ENCODE measurements at regions not wholly inside any gene's neighbourhood (a gene's known extent, or its start where the extent isn't known, plus 50 kb on each side); places are given as distances from the start of the nearest gene placed in this dataset.
"Not testable (repeated sequence)": the region's sequence is repeated elsewhere in the genome, so short reads cannot be mapped to it uniquely, and the experiment has no call there.

DNA sequence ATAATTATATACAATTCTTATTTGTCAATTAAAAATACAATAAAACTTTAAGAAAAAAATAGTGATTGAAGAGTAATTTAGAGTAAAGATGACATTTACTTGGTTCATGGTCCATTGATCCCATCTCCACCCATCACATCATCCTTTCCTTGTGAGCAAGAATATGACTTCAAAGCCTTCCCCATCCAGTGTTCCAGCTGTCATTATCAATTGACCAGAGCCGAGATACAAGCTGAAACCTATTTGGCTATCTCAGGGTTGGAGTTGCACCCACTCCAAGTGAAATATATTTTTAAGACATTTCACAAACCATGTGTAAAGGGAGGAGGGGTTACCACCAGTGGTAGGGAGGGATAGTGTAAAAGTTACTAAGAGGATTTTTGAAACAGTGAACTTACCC lies 428.9 kb upstream of the C1orf87 start:
- no peak for DNase-seq

DNA sequence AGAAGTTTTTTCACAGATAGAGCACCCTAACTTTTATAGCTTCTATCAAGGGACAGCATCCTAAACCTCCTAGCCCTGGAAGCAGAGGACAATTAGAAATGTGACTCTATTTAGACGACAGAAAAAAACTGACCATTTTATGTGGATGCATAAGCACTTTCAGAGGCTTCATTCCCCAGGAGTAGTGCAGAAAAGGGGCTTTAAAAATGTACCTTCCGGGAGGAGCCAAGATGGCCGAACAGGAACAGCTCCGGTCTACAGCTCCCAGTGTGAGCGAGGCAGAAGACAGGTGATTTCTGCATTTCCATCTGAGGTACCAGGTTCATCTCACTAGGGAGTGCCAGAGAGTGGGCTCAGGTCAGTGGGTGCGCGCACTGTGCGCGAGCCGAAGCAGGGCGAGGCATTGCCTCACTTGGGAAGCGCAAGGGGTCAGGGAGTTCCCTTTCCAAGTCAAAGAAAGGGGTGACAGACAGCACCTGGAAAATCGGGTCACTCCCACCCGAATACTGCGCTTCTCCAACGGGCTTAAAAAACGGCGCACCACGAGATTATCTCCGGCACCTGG lies 416.4 kb upstream of the C1orf87 start:
- not testable (repeated sequence) for DNase-seq

- no peak for DNase-seq
These were observed 415.3 kb upstream of the C1orf87 start for GRCh38 chr1:60488847-60489246.

DNA sequence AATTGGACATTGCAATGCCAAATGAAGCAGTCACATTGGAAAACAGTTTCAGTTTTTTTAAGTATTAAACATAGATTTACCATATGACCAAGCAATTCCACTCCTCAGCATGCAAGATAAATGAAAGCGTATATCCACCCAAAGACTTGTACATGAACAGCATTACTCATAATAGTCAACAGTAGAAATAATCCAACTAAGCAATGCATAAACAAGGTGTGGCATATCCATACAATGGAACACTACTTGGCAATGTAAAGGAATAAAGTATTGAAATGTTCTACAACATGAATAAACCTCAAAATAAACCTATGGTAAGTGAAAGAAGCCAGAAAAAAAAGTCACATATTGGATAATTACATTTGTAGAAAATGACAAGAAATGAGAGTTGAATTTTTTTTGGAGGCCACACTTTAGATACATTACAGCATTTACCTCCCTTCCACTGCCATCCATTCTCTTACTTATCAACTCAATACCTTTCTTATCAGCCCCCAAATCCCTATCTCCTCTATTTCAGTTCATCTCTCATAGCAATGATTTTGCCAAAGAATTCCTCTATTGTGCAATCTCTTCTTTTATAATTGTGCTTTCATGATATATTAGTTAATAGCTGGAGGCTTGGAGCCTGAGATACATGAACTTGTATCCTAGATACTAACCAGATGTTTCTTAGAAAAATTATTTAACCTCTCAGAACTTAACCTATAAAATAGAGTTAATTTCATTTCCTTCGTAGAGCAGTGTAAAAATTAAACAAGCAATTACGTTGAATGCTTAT lies 414.2 kb upstream of the C1orf87 start:
- no peak for DNase-seq

DNA sequence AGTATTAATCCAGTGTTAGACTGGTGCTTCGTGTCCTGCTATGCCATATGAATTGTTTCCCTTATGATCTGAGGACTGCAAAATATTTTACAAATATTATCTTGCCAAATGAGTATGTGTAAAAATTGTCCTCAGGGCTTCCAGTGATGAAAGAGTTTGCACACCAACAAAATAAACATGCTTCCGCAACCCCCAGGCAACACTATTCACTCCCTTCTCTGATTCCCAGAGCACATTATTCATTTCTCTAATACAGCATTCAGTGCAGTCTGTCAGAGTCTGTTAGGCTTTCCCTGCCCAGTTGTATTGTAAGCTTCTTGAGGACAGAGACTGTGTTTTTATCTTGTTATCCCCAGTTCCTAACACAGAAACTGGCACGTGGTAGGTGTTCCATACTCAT lies 409.9 kb upstream of the C1orf87 start:
- DNase-seq = no peak

DNA sequence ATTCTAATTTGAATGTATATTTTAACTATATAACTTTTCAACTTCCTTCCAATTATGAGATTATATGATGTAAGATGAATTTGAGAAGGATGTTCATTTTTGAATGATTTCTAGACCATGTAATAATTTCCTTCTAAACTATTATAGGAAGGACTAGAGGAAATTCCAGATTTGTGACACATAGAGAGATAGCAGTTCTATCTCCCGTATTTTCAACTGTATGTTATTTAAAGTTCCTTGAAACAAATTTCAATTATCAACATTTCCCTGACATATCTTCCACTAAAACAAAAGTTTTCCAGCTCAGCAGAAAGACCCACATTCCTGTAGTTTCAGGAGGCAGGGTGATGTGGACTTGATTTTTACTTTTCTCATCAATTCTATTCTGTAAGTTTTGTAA lies 396.7 kb upstream of the C1orf87 start:
- no peak for DNase-seq

- no peak for DNase-seq
These were observed 390.2 kb upstream of the C1orf87 start for GRCh38 chr1:60463786-60464185.

GRCh38 chr1:60463146-60463545 lies 389.6 kb upstream of the C1orf87 start:
- no peak for DNase-seq

DNA sequence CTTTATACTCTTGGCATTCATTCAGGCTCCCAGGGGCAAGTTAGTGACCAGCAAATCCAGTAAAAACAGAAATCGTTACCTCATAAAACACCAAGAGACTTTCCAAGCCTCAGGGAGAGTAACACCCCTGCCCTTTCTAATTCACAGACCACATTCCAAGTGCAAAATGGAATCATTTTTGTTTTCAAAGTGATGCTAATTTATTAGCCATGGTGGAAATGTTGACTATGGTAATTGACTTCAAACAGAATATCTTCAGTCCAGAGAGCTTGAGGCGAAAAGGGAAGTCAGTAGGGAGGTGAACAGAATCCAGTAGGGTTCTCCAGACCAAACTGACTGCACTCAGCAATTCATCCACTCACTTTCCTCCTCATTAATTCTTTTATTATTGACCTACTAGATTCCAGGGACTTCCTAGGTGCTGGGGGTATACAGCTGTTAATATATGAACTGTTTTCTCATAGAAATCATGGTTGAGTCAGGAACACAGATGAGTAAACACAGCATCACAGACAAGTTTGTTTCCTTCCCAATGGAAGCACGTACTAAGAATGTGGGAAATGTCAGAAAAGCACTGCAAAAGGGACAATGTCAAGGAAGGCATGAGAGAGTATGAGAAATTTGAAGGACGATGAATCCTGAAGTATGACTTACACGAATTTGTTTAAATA lies 388.5 kb upstream of the C1orf87 start:
- no peak for DNase-seq

GRCh38 chr1:60458111-60458510 lies 384.5 kb upstream of the C1orf87 start:
- no peak for DNase-seq

GRCh38 chr1:60449876-60450275 lies 376.3 kb upstream of the C1orf87 start:
- DNase-seq = no peak

DNA sequence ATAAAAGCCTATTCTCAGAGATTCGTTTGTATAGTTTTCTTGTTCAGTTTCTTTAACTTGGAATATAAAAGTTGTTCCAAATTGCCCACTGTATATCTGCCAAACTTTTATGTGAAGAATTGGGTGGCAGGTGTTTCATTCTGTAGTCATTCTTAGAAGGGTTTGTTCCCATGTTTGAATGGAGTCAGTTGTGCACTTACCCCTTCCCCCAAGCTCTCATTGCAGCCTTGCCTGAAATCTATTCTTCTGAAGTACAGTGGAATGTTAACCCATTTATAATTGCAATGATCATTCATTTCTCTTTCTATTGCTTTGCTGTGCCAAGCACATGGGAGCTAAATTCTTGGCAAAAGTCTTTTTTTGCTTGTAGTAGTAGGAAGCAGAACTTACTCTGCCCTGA lies 375.3 kb upstream of the C1orf87 start:
- DNase-seq = peak in 1 of 2 experiments; percentile 41

DNA sequence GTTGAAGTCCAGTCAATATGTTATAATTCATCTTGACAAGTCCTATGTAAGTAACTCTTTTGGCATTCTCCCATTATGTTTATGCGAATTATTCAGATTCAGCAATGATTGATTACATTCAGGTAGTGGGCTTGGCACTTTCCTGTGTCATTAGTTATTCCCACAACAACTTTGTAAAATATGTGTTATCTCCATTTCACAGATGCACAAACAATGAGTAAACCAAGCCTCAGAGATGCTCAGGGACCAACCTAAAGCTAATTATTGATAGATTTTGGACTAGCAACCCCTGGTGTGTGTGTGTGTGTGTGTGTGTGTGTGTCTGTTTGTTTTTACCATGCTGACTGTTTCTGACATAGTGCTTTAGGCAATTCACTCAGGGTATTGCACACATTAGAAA lies 371.1 kb upstream of the C1orf87 start:
- DNase-seq = no peak

DNA sequence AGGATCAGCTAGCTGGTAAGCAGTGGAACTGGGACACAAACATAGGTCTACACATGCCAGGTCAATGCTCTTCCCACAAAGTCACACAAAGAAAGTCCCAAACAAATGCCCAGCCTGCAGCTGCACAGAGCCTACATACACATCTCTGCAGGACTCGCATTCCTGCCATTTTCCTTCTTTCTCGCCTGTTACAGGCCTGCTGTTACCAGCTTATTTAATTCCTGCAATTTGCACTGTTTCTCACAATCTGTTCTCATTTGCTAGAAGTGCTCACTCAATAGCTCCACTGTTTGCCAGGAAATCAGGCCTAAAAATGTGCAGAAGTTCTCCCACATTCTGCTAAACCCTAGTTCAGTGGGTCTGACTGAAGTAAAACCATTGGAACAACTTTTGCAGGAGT lies 362.6 kb upstream of the C1orf87 start:
- no peak for DNase-seq

DNA sequence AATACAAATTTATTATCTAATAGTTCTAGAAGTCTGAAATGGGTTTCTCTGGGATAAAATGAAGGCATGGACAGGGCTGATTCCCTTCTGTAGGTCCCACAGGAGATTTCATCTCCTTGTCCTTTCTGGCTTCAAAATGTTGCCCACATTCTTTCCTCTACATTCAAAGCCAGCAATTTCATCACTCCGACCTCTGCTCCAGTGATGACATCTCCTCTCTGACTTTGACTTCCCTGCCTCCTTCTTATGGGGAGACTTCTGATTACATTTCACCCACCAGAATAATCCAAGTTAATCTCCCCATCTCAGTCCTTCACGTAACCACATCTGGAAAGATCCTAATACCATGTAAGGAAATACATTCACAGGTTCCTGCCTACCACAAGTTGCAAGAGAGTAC lies 358.0 kb upstream of the C1orf87 start:
- no peak for DNase-seq

- no peak for DNase-seq
These were observed 356.8 kb upstream of the C1orf87 start for GRCh38 chr1:60430375-60430774.

DNA sequence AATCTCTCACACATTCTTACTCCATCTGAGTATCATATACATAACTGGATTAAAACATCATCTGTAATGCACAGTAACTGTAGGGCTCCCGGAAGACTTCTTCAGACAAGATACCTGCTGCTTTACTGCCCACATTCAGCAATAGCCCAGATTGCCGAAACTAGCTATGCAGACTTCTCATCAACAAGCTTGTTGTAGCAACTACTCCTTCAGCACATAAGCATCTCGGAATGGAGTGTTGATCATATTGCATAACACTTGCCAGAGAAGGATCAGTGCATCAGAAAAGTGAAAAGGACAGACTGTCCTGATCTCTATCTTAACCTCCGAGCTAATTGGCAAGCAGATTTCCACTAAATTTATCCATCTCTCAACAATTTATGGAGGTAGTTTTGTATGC lies 354.6 kb upstream of the C1orf87 start:
- DNase-seq = no peak

- DNase-seq = no peak
These were observed 354.1 kb upstream of the C1orf87 start for GRCh38 chr1:60427701-60428100.

DNA sequence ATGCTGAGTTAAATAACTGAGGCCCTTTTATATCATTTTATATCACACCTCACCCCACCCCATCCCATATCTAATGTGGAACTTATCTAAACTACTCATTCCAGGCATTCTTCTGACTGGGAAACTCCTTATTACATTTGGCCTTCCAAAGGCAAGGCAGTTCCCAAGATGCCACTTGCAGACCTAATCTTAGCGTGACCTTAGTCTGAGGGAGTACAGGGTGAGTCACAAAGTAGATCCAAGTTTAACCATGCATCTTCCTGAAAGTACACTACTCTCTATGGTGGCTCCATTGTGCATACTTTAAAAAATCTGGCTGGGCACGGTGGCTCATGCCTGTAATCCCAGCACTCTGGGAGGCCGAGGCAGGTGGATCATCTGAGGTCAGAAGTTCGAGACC lies 353.6 kb upstream of the C1orf87 start:
- DNase-seq = no peak

DNA sequence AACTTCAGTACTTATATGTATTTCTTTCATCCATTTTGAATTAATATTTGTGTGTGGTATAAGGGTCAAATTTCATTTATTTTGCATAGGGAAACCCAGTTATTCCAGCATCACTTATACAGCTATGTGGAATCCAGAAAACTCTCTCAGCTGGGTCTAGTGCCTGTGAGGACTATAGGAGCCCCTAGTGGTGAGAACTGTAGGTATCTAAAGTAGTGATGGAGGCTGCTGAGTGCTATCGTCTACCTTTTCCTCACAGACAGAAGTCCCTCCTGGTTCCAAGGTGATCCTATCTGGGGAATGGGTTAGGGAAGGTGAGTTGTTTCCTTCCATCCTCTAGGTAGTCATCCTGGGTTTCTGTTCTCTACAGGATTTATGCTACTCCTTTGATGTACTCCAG lies 352.0 kb upstream of the C1orf87 start:
- peak in 1 of 2 experiments; percentile 41 for DNase-seq

GRCh38 chr1:60423146-60423780 lies 349.7 kb upstream of the C1orf87 start:
- DNase-seq = no peak

- no peak for DNase-seq
These were observed 348.4 kb upstream of the C1orf87 start for GRCh38 chr1:60421965-60422364.

DNA sequence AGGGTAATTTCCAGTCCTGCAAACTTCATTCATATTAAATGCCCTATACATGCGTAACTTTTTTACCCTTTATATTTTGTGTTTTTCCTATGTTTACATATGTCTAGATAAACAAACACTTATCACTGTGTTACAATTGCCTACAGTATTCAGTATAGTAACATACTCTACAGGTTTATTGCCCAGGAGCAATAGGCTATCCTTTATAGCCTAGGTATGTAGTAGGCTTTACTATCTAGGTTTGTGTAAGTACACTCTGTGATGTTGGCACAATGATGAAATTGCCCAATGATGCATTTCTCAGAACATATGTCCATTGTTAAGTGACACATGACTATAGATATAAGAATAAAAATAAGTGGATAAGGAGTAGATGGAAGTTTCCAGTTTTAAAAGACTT lies 345.5 kb upstream of the C1orf87 start:
- DNase-seq = no peak

GRCh38 chr1:60415696-60416095 lies 342.1 kb upstream of the C1orf87 start:
- DNase-seq = no peak
